CD4-positive, alpha-beta T cell (primary cell): ENCODE measurements at regions not wholly inside any gene's neighbourhood (a gene's known extent, or its start where the extent isn't known, plus 50 kb on each side); places are given as distances from the start of the nearest gene placed in this dataset.

Source experiments
- ATAC-seq: fragments of 200-7000 bp; cut with Tn5 transposase; one replicate; pipeline ENCODE4 v1.10.0; 2022; ENCODE audit warnings: mild to moderate bottlenecking; ENCODE audit not compliant: poor library complexity
- CTCF ChIA-PET: fragments of 350-600 bp; sonication (Branson Sonifier 250); formaldehyde crosslinking; loops from one replicate; lab custom pipeline; 2021; ENCODE audit warnings: antibody characterized with exemption, inconsistent platforms; lab: Charles Lee
- POLR2A ChIA-PET: fragments of 350-600 bp; sonication (Branson Sonifier 250); formaldehyde crosslinking; loops from one replicate; lab custom pipeline; 2021; ENCODE audit warnings: antibody characterized with exemption, inconsistent platforms; lab: Charles Lee
- DNase-seq, 14 experiments: peaks; one replicate each; pipeline ENCODE4 v3.0.0-alpha.2; 2013 to 2020; ENCODE audit warnings: mixed read lengths in 2 of 14
- H3K27ac ChIP-seq, 2 donors: one replicate each; pipeline versions ENCODE4 v1.5.1 to v1.7.0; 2013; ENCODE audit warnings: low read length in 2 of 2, low read depth in 1 of 2, mild to moderate bottlenecking in 1 of 2
- H3K27me3 ChIP-seq, 2 experiments: 1 replicate in 1 of 2; 2 replicates in 1 of 2; pipeline versions ENCODE4 v1.6.1 to v1.7.0; 2013; ENCODE audit warnings: low read length in 2 of 2, control low read depth in 1 of 2, mild to moderate bottlenecking in 1 of 2, moderate library complexity in 1 of 2; ENCODE audit not compliant: insufficient read depth in 2 of 2, control insufficient read depth in 1 of 2
- H3K36me3 ChIP-seq: one replicate; pipeline ENCODE4 v1.6.1; 2013; ENCODE audit warnings: low read length, control low read depth; ENCODE audit not compliant: insufficient read depth
- H3K4me1 ChIP-seq: one replicate; pipeline ENCODE4 v1.6.1; 2013; ENCODE audit warnings: low read length, control low read depth; ENCODE audit not compliant: insufficient read depth
- H3K4me3 ChIP-seq: one replicate; pipeline ENCODE4 v1.5.1; 2013; ENCODE audit warnings: mild to moderate bottlenecking, low read length, moderate library complexity
- H3K9me3 ChIP-seq, 2 experiments: 1 replicate in 1 of 2; 2 replicates in 1 of 2; pipeline versions ENCODE4 v1.6.1 to v1.7.0; 2013; ENCODE audit warnings: low read length in 2 of 2, mild to moderate bottlenecking in 2 of 2, control low read depth in 1 of 2, moderate library complexity in 1 of 2; ENCODE audit not compliant: control insufficient read depth in 1 of 2, insufficient read depth in 1 of 2
- H3K27ac Mint-ChIP-seq: one replicate; pipeline ENCODE4 v1.8.0; 2020; ENCODE audit warnings: mixed read lengths
- H3K27me3 Mint-ChIP-seq: one replicate; pipeline ENCODE4 v1.8.0; 2021; ENCODE audit warnings: mixed read lengths
- H3K36me3 Mint-ChIP-seq: one replicate; pipeline ENCODE4 v1.8.0; 2021; ENCODE audit warnings: low read depth, mixed read lengths
- H3K4me1 Mint-ChIP-seq: one replicate; pipeline ENCODE4 v1.8.0; 2021; ENCODE audit warnings: low read depth, mixed read lengths
- H3K4me3 Mint-ChIP-seq: one replicate; pipeline ENCODE4 v1.8.0; 2020; ENCODE audit warnings: mild to moderate bottlenecking, mixed read lengths
- H3K9me3 Mint-ChIP-seq: one replicate; pipeline ENCODE4 v1.8.0; 2020; ENCODE audit warnings: mixed read lengths
- intact Hi-C, 2 experiments: fragments of 100-400 bp; cut with DNase I in 1 of 2; cut with micrococcal nuclease in 1 of 2; formaldehyde crosslinking; loops; one replicate each; pipeline versions ENCODE4 v1.15.1 to v1.9.0; 2023 to 2025; cut with DNase I, micrococcal nuclease
- TF ChIP-seq, protein P1 (sequence below): fragments of 200-600 bp; IDR thresholded peaks from one replicate; pipeline ENCODE4 v1.8.0; 2022; ENCODE audit warnings: antibody characterized with exemption, mild to moderate bottlenecking

DNA sequence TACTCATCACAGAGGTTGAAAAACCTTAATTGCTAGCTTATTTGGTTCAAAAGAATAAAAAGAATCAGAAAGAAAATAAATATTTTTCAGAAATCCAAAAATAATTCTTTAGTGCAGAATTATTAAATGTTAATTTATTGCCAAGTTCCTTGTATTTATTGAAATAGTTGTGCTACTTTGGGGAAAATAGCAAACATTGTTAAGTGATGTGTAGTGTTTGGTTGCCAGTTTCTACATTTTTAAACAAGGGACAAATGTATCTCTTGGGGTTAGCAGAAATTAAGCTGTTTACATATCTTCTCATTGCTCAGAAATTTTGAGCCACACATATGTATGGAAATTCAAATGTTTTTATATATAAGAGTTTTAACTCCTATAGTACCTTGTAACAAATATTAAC lies 775.0 kb downstream of the USP25 start:
- H3K36me3 Mint-ChIP-seq, result no peaks in the 10 kb centered on the region
- Histone ChIP-seq H3K9me3 (no peaks in the 10 kb centered on the region), H3K27me3 (no peaks in the 10 kb centered on the region), H3K4me1 (no peaks in the 10 kb centered on the region), H3K36me3 (no peaks in the 10 kb centered on the region), H3K27ac (no peak overlapping the region), H3K4me3 (no peak overlapping the region)
- no peak for ATAC-seq
- TF ChIP-seq, protein P1, sequence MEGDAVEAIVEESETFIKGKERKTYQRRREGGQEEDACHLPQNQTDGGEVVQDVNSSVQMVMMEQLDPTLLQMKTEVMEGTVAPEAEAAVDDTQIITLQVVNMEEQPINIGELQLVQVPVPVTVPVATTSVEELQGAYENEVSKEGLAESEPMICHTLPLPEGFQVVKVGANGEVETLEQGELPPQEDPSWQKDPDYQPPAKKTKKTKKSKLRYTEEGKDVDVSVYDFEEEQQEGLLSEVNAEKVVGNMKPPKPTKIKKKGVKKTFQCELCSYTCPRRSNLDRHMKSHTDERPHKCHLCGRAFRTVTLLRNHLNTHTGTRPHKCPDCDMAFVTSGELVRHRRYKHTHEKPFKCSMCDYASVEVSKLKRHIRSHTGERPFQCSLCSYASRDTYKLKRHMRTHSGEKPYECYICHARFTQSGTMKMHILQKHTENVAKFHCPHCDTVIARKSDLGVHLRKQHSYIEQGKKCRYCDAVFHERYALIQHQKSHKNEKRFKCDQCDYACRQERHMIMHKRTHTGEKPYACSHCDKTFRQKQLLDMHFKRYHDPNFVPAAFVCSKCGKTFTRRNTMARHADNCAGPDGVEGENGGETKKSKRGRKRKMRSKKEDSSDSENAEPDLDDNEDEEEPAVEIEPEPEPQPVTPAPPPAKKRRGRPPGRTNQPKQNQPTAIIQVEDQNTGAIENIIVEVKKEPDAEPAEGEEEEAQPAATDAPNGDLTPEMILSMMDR, result no peak
- intact Hi-C loops, result no loop called here
- ChIA-PET POLR2A (no interaction called here), CTCF (no interaction called here)
- no peak overlapping the region for H3K27ac Mint-ChIP-seq
- H3K9me3 Mint-ChIP-seq, result no peaks in the 10 kb centered on the region
- no peak for DNase-seq
- H3K4me3 Mint-ChIP-seq, result no peak overlapping the region
- H3K4me1 Mint-ChIP-seq, result no peaks in the 10 kb centered on the region
- no peaks in the 10 kb centered on the region for H3K27me3 Mint-ChIP-seq

DNA sequence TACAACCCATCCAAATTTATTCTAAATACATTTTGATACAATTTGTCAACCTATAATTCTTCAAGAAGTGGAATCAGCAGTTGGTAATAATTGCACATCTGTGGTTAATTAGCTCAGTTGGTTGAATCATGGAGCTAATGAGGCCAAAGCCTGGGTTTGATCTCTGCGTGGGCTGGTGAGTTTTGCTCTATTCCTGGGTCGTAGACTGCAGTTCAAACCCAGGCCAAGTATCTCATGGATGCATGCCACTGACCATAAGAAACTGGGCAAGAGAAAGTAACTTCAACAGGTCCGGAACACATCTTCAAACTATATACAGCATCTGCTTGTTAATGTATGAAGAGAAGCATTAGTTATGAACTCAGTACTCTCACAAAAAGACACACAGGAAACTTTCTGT lies 779.7 kb downstream of the USP25 start:
- Histone ChIP-seq H3K4me3 (no peak overlapping the region), H3K36me3 (no peaks in the 10 kb centered on the region), H3K4me1 (no peaks in the 10 kb centered on the region), H3K27me3 (no peaks in the 10 kb centered on the region), H3K27ac (no peak overlapping the region), H3K9me3 (no peaks in the 10 kb centered on the region)
- intact Hi-C loops, result no loop called here
- Mint-ChIP-seq H3K4me1 (no peaks in the 10 kb centered on the region), H3K4me3 (no peak overlapping the region), H3K36me3 (no peaks in the 10 kb centered on the region), H3K9me3 (no peaks in the 10 kb centered on the region), H3K27me3 (no peaks in the 10 kb centered on the region), H3K27ac (no peak overlapping the region)
- ATAC-seq (no peak), DNase-seq (no peak)
- TF ChIP-seq, protein P1, result no peak
- ChIA-PET CTCF (no interaction called here), POLR2A (no interaction called here)

DNA sequence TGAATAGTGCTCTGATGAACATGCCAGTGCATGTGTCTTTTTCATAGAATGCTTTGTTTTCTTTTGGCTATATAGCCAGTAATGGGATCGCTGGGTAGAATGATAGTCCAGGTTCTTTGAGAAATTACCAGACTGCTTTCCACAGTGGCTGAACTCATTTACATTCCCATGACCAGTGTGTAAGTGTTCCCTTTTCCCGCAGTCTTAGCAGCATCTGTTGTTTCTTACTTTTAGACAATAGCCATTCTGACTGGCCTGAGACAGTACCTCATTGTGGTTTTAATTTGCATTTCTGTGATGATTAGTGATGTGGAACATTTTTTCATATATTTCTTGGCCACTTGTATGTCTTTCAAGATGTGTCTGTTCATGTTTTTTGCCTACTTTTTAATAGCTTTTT lies 784.5 kb downstream of the USP25 start:
- H3K4me1 ChIP-seq, result no peaks in the 10 kb centered on the region

More for the DNA sequence above, 784.5 kb downstream of the USP25 start:
- H3K27me3 Mint-ChIP-seq, result no peaks in the 10 kb centered on the region
- H3K4me3 Mint-ChIP-seq, result no peak overlapping the region
- Histone ChIP-seq H3K36me3 (no peaks in the 10 kb centered on the region), H3K27ac (no peak overlapping the region), H3K27me3 (no peaks in the 10 kb centered on the region), H3K4me3 (no peak overlapping the region), H3K9me3 (no peaks in the 10 kb centered on the region)
- ChIA-PET CTCF (no interaction called here), POLR2A (no interaction called here)
- no peak for DNase-seq
- no peak for ATAC-seq
- intact Hi-C loops, result no loop called here
- TF ChIP-seq, protein P1, result no peak
- H3K4me1 Mint-ChIP-seq, result no peaks in the 10 kb centered on the region
- H3K36me3 Mint-ChIP-seq, result no peaks in the 10 kb centered on the region
- no peak overlapping the region for H3K27ac Mint-ChIP-seq
- no peaks in the 10 kb centered on the region for H3K9me3 Mint-ChIP-seq
